ENCODE measurements at regions not wholly inside any gene's neighbourhood (a gene's known extent, or its start where the extent isn't known, plus 50 kb on each side); places are given as distances from the start of the nearest gene placed in this dataset.
"Not testable (repeated sequence)": the region's sequence is repeated elsewhere in the genome, so short reads cannot be mapped to it uniquely, and the experiment has no call there.

GRCh38 chr2:54038835-54039234, 68.0 kb upstream of the PSME4 start:
- DNase-seq (ENCODE audit: low spot score) = no peak

GRCh38 chr2:54031288-54031687, 60.5 kb upstream of the PSME4 start:
- not testable (repeated sequence) for DNase-seq (ENCODE audit: low spot score)

GRCh38 chr2:54030806-54031205, 60.0 kb upstream of the PSME4 start:
- no peak for DNase-seq (ENCODE audit: low spot score)

GRCh38 chr2:54030396-54030741, 59.6 kb upstream of the PSME4 start:
- DNase-seq (ENCODE audit: low spot score) = no peak

GRCh38 chr2:54029721-54030395, 59.1 kb upstream of the PSME4 start:
- no peak for DNase-seq (ENCODE audit: low spot score)

- not testable (repeated sequence) for DNase-seq (ENCODE audit: low spot score)
Measured at GRCh38 chr2:54025463-54026075, 54.8 kb upstream of the PSME4 start.

- no peak for DNase-seq (ENCODE audit: low spot score)
Measured at GRCh38 chr2:54024576-54024975, 53.8 kb upstream of the PSME4 start.

GRCh38 chr2:54021702-54022101, 50.9 kb upstream of the PSME4 start:
- no peak for DNase-seq (ENCODE audit: low spot score)

- DNase-seq (ENCODE audit: low spot score) = no peak
Measured at GRCh38 chr2:54020793-54021414, 50.1 kb upstream of the PSME4 start.
